Stomach (tissue), 4 donors: ENCODE measurements at regions not wholly inside any gene's neighbourhood (a gene's known extent, or its start where the extent isn't known, plus 50 kb on each side); places are given as distances from the start of the nearest gene placed in this dataset.

Experiments used
- CTCF ChIP-seq, 7 experiments: fragments of 450-650 bp in 4 of 7; fragments of 200-600 bp in 3 of 7; sonication (generic) in 3 of 7; IDR thresholded peaks; one replicate each; pipeline ENCODE4 v1.5.1; 2016 to 2019; ENCODE audit warnings: antibody characterized with exemption in 7 of 7, control low read depth in 2 of 7, mild to moderate bottlenecking in 1 of 7
- EP300 ChIP-seq: sonication (generic); formaldehyde crosslinking; IDR thresholded peaks from one replicate; pipeline ENCODE4 v1.6.1; 2017; ENCODE audit warnings: antibody characterized with exemption
- POLR2AphosphoS5 ChIP-seq, 3 donors: sonication (generic); formaldehyde crosslinking; IDR thresholded peaks; one replicate each; pipeline ENCODE4 v1.6.1; 2016; ENCODE audit warnings: antibody characterized with exemption in 3 of 3

- TF ChIP-seq CTCF (IDR thresholded peaks at IDR 0.05) = no peak
- TF ChIP-seq POLR2AphosphoS5 (IDR thresholded peaks at IDR 0.05) = no peak
- TF ChIP-seq EP300 = no peak
These were observed 613.2 kb downstream of the TLE1 start for GRCh38 chr9:81076131-81076530.
